Esophagus (tissue), 2 donors: ENCODE measurements at regions not wholly inside any gene's neighbourhood (a gene's known extent, or its start where the extent isn't known, plus 50 kb on each side); places are given as distances from the start of the nearest gene placed in this dataset.

Experiments
- H3K27ac ChIP-seq, 2 donors: one replicate each; pipeline ENCODE4 v1.5.1; 2013; ENCODE audit warnings: low read depth in 2 of 2, mild to moderate bottlenecking in 2 of 2, inconsistent platforms in 1 of 2, low read length in 1 of 2, moderate library complexity in 1 of 2
- H3K27me3 ChIP-seq, 2 donors: one replicate each; pipeline ENCODE4 v1.6.1; 2013; ENCODE audit warnings: low read length in 2 of 2, control low read depth in 1 of 2, mild to moderate bottlenecking in 1 of 2; ENCODE audit not compliant: insufficient read depth in 2 of 2, control insufficient read depth in 1 of 2
- H3K36me3 ChIP-seq, 2 donors: one replicate each; pipeline ENCODE4 v1.6.1; 2013; ENCODE audit warnings: low read length in 1 of 2; ENCODE audit not compliant: control insufficient read depth in 2 of 2, insufficient read depth in 2 of 2
- H3K4me1 ChIP-seq, 2 donors: one replicate each; pipeline ENCODE4 v1.6.1; 2013; ENCODE audit warnings: low read length in 1 of 2; ENCODE audit not compliant: control insufficient read depth in 2 of 2, insufficient read depth in 2 of 2
- H3K4me3 ChIP-seq, 2 donors: one replicate each; pipeline ENCODE4 v1.5.1; 2013; ENCODE audit warnings: low read length in 2 of 2, mild to moderate bottlenecking in 2 of 2, low read depth in 1 of 2, moderate library complexity in 1 of 2
- H3K9me3 ChIP-seq, 2 donors: one replicate each; pipeline ENCODE4 v1.6.1; 2013; ENCODE audit warnings: mild to moderate bottlenecking in 2 of 2, low read depth in 1 of 2, low read length in 1 of 2, moderate library complexity in 1 of 2; ENCODE audit not compliant: control insufficient read depth in 2 of 2, insufficient read depth in 1 of 2
- WGBS, 2 donors: extraction: QIAGEN DNeasy Blood & Tissue Kit; methylation state at CpG; one replicate each; pipeline ENCODE4 v1.1.7; 2013; 5-methylcytosine and 5-hydroxymethylcytosine counted together
- donor health status: healthy with polysubstance abuse.
- donor health status: Bipolar disorder and iron deficiency.

GRCh38 chr16:73387979-73388378, 340.1 kb upstream of the ZFHX3 start:
- no peak overlapping the region for H3K4me3 ChIP-seq
- H3K4me1 ChIP-seq: no peaks in the 10 kb centered on the region
- 97 to 98% methylated on average over 3 of the region's 3 CpGs for WGBS, 2 donors
- H3K36me3 ChIP-seq: no peaks in the 10 kb centered on the region
- H3K27ac ChIP-seq: no peak overlapping the region
- no peaks in the 10 kb centered on the region for H3K27me3 ChIP-seq
- H3K9me3 ChIP-seq: no peaks in the 10 kb centered on the region

GRCh38 chr16:73385696-73386095, 337.8 kb upstream of the ZFHX3 start:
- H3K9me3 ChIP-seq: no peaks in the 10 kb centered on the region
- no peaks in the 10 kb centered on the region for H3K36me3 ChIP-seq
- H3K4me3 ChIP-seq: no peak overlapping the region
- no peak overlapping the region for H3K27ac ChIP-seq
- 85 to 88% methylated on average over 5 of the region's 5 CpGs for WGBS, 2 donors
- H3K27me3 ChIP-seq: no peaks in the 10 kb centered on the region
- no peaks in the 10 kb centered on the region for H3K4me1 ChIP-seq

DNA sequence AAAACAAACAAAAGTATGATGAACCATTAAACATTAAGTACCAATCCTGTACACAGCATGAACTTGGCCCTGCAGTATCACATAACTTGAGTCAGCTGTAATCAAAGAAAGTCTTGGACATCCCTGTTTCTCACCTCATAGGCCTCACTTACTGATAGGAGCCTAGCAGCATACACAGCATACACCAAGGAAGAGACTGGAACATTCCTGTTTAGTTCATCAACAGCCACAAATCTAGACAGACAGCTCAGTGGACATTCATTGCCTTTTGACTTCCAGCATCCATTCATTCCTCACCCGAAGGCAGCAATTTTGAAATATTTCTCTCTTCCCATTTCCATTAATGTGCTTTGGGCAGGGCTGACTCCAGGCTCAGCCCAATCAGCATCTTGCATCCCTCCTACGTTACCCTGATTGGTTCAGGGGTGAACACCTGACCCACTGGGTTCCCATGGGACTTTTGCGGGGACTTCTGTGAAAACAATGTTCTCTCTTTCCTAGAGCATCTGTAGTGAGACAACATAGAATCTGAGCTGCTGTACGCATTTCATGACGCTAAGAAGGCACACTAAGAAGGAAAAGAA, 336.7 kb upstream of the ZFHX3 start:
- Histone ChIP-seq H3K27me3 (no peaks in the 10 kb centered on the region), H3K36me3 (no peaks in the 10 kb centered on the region), H3K9me3 (no peaks in the 10 kb centered on the region), H3K4me1 (no peaks in the 10 kb centered on the region), H3K4me3 (no peak overlapping the region), H3K27ac (no peak overlapping the region)
- 89 to 90% methylated on average over 5 of the region's 5 CpGs for WGBS, 2 donors

DNA sequence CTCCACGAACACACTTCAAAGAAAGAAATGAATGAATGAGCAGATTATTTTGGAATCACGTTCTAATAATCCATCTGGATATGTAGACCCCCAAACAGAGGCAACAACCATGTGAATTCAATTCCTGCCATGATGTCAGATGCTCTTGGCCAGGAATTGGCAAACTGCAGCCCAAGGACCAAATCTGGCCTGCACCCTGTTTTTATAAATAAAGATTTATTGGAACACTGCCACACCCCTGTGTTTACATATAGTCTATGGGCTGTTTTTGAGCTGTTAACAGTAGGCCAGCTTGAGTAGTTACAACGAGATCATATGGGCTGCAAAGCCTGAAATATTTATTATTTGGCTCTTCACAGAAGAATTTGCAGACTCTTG, 336.0 kb upstream of the ZFHX3 start:
- Histone ChIP-seq H3K36me3 (no peaks in the 10 kb centered on the region), H3K27ac (no peak overlapping the region), H3K4me1 (no peaks in the 10 kb centered on the region), H3K27me3 (no peaks in the 10 kb centered on the region), H3K4me3 (no peak overlapping the region), H3K9me3 (no peaks in the 10 kb centered on the region)
- 60 to 71% methylated on average over 3 of the region's 3 CpGs for WGBS, 2 donors

DNA sequence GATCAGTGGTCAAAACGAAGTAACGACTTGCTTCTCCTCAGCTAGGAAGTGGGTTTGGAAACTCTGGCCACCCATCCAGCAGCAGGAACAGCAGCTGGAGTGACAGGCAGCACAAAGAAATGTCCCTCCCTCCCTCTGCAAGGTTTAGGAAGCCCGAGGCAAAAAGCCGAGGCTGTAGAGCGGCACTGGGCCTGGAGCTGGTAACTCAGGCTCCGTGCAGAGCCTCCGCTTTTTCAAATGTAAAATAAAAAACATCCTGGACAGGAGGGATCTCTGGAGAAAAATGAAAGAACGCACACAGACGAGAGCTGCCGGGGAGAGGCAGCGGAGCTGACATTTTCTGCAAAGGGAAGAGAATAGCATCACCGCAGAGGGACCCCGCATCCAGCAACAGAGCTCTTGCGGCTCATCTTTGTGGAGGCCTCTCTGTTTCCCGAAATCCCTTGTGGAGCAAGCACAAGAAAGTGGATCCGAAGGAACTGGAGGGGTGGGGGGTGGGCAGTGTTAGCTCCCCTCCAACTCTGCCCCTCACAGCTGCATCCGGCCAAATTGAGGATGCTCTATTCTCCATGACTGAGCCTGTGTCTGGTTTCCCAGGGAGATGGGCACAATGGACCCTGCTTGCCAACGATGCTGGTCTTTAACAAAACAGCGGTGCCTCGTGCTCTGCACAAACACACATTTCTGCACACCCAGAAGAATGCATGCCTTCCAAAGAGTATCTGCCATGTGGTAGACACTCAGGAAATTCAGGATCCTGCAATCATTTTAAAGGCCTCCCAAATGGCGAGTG, 335.5 kb upstream of the ZFHX3 start:
- Histone ChIP-seq H3K27ac (no peak overlapping the region), H3K4me3 (no peak overlapping the region), H3K4me1 (no peaks in the 10 kb centered on the region), H3K27me3 (no peaks in the 10 kb centered on the region), H3K9me3 (no peaks in the 10 kb centered on the region), H3K36me3 (no peaks in the 10 kb centered on the region)
- WGBS, 2 donors: 85% methylated on average over 21 of the region's 21 CpGs

GRCh38 chr16:73378471-73378870, 330.5 kb upstream of the ZFHX3 start:
- no peaks in the 10 kb centered on the region for H3K4me1 ChIP-seq
- H3K36me3 ChIP-seq: no peaks in the 10 kb centered on the region
- no peaks in the 10 kb centered on the region for H3K27me3 ChIP-seq
- H3K4me3 ChIP-seq: no peak overlapping the region
- H3K27ac ChIP-seq: no peak overlapping the region
- 69 to 89% methylated on average over 4 of the region's 4 CpGs for WGBS, 2 donors
- H3K9me3 ChIP-seq: no peaks in the 10 kb centered on the region

GRCh38 chr16:73371584-73372319, 323.8 kb upstream of the ZFHX3 start:
- WGBS, 2 donors: 77 to 88% methylated on average over 9 of the region's 9 CpGs
- H3K27ac ChIP-seq: no peak overlapping the region
- H3K4me1 ChIP-seq: no peaks in the 10 kb centered on the region
- no peaks in the 10 kb centered on the region for H3K27me3 ChIP-seq
- H3K9me3 ChIP-seq: no peaks in the 10 kb centered on the region
- H3K4me3 ChIP-seq: no peak overlapping the region
- H3K36me3 ChIP-seq: no peaks in the 10 kb centered on the region

DNA sequence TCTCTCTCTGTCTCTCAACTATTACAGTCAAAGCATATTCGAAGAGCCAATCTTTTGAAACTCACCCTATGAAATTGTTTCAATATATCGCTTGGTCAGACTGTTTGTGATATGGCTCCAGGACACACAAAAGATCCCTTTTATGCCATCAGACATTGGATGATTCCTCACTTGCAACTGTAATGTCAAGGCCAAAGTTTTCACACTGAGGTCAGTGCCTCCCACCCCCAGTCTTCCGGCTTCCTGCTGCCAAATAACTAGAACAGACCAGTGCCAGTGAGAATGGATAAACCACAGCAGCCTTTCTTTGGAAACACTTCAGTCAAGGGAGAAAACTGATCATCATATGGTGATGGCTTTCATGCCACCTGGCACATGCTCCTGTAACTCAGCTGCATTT, 321.9 kb upstream of the ZFHX3 start:
- Histone ChIP-seq H3K36me3 (no peaks in the 10 kb centered on the region), H3K27me3 (no peaks in the 10 kb centered on the region), H3K4me3 (no peak overlapping the region), H3K4me1 (no peaks in the 10 kb centered on the region), H3K9me3 (no peaks in the 10 kb centered on the region), H3K27ac (no peak overlapping the region)
- 80 to 81% methylated on average over 3 of the region's 3 CpGs for WGBS, 2 donors

DNA sequence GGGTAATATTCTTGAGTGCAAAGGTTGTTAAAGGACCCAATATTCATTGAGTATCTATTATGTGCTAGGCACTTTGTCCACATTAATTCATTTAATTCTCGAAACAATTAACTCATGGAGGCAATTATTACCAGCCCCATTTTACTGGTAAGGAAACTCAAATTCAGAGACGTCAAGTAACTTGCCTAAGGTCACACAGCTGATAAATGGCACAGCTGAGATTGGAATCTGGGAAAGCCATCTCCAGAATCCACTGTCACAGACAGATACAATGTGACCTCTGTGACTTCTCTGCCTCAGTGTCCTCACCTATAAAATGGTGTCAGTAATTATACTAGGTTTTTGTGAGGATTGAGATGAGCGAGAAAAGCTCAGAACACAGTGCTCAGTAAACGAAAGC, 320.8 kb upstream of the ZFHX3 start:
- H3K27ac ChIP-seq: no peak overlapping the region
- H3K36me3 ChIP-seq: no peaks in the 10 kb centered on the region
- no peaks in the 10 kb centered on the region for H3K27me3 ChIP-seq
- no peak overlapping the region for H3K4me3 ChIP-seq
- H3K4me1 ChIP-seq: no peaks in the 10 kb centered on the region
- H3K9me3 ChIP-seq: no peaks in the 10 kb centered on the region
- 80 to 87% methylated on average over 4 of the region's 4 CpGs for WGBS, 2 donors
